D721Med (cell line): ENCODE measurements at regions not wholly inside any gene's neighbourhood (a gene's known extent, or its start where the extent isn't known, plus 50 kb on each side); places are given as distances from the start of the nearest gene placed in this dataset.
"Not testable (repeated sequence)": the region's sequence is repeated elsewhere in the genome, so short reads cannot be mapped to it uniquely, and the experiment has no call there.

Source experiments
- DNase-seq: peaks from one replicate; pipeline ENCODE4 v3.0.0; 2011; ENCODE audit warnings: low spot score; ENCODE audit not compliant: insufficient read length
- FAIRE-seq: peaks from 2 replicates; lab custom pipeline; 2011; peaks lifted over from hg19 to GRCh38; lab: Jason Lieb, UNC
- CTCF ChIP-seq: IDR thresholded peaks from 2 replicates; pipeline ENCODE4 v1.5.1; 2012; ENCODE audit warnings: mild to moderate bottlenecking, control low read depth; ENCODE audit not compliant: insufficient read depth; ENCODE audit errors: missing control alignments

DNA sequence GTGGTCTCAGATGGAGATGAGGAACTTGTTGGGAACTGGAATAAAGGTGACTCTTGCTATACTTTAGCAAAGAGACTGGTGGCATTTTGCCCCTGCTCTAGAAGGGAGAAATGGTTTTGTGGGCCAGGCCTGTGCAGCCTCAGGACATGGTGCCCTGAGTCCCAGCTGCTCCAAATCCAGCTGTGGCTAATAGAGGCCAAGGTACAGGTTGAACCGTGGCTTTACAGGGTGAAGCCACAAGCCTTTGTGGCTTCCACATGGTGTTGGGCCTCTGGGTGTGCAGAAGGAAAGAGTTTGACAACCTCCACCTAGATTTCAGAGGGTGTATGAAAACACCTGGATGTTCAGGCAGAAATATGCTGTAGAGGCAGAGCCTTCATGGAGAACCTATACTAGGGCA is 586.0 kb downstream of the FLRT2 start:
- FAIRE-seq = no peak

GRCh38 chr14:86110871-86111270 is 580.9 kb downstream of the FLRT2 start:
- not testable (repeated sequence) for DNase-seq, FAIRE-seq

More for the DNA sequence above, 586.0 kb downstream of the FLRT2 start:
- DNase-seq = no peak
- no peak for TF ChIP-seq CTCF

DNA sequence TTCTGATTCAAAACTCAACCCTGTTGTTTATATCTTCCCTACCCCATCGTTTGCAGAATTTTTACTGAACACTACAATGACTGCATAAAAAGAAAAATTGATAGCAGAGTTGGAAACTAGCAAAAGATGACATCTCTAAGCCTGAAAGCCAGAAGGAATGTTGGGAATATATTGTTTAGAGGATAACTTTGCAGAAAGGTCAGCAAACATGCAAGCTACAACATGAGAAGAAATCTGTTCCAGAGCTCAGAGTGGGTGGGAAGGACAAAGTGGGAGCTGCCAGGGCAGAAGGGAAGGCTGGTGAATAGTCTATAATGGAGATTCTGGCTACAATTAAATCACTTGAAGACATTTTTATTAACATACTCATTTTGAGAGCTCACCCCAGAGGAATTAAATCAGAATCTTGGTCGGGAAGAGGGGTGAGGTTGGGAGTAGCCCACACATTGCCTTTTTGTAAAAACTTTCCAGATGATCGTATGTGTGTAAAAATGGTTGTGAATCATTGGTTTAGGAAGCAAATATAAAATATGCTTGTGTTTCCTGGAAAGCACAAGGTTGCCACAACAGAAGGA is 574.8 kb downstream of the FLRT2 start:
- DNase-seq (no peak), FAIRE-seq (no peak)
- TF ChIP-seq CTCF = no peak

DNA sequence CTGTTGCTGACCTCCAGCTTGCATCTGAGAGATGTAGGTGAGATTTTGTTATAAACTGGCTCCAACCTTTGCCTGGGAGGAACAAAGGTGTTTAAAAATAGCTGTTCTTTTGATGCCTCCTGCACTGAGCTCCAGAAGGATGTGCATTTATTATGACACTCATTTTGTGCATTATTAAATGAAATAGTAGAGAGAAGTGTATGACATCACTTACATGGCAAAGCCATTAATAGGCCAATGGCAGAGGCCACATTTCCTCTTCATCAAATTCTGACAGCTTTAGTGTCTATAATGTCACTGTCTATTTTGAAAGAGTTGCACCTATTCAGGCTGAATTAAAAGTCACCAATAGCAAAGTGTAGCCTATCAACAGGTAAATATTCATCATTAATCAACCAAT is 564.6 kb downstream of the FLRT2 start:
- TF ChIP-seq CTCF = no peak
- FAIRE-seq (no peak), DNase-seq (no peak)

DNA sequence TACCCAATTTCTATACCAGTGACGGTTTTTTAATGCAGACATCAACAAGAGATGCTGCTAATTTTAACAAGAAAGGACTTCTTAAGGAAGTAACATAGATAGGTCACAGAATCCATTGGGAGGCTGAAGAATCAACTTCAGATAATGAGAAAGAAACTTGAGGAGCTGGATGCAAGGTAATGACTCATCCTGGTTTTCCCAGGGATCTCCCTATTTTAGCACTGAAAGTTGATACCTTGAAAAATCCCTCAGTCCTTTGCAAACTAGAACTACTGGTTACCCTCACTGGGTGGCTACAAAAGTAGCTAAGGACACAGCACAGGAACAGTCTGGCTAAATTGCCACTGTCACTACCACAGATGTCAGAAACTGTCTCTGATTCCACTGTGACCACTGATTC is 561.9 kb downstream of the FLRT2 start:
- no peak for TF ChIP-seq CTCF
- FAIRE-seq = no peak
- no peak for DNase-seq

- no peak for DNase-seq
- TF ChIP-seq CTCF = no peak
- FAIRE-seq = no peak
Observed at GRCh38 chr14:86088156-86088555, 558.2 kb downstream of the FLRT2 start.

DNA sequence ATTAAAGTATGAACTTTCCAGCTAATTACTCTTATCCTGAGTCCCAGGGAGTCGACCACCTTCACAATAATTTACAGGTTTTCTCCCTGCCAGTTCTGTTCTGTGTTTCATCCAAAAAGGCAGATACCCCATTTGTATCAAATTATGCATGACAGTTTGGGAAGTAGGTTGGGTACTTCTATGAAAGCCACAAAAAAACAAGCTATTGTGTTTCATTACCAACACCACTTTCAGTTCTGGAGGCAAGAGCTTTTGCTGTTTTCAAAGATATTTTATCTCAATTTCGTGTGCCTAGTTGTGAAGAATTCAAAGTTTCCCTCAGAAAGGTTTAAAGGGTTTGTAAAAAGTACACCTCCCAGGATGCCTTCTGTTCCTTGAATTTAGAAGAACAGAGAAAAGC is 557.4 kb downstream of the FLRT2 start:
- DNase-seq = no peak
- FAIRE-seq = no peak
- no peak for TF ChIP-seq CTCF

DNA sequence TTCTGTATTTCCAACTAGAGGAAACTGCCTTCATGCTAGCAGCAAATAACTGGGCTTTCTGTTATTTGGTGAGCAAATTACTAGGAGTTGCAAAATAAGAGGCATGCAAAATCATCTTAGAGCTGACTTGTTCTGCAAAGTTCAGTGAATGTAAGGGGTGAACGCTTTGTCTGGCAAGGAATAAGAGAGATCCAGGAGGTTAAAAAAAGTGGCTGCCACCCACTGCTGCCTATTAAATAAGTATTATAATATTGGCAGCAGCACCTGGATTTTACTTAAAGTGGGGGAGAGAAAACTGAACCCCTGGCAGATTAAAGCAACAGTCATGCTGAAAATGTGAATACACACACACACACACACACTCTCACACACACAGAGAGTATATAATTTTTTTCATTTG is 557.0 kb downstream of the FLRT2 start:
- FAIRE-seq (no peak), DNase-seq (no peak)
- TF ChIP-seq CTCF = no peak
